BJ (cell line): ENCODE measurements at regions not wholly inside any gene's neighbourhood (a gene's known extent, or its start where the extent isn't known, plus 50 kb on each side); places are given as distances from the start of the nearest gene placed in this dataset.

Experiments
- CTCF ChIA-PET: fragments of 350-600 bp; formaldehyde crosslinking; extraction: SDS; loops from one replicate; lab custom pipeline; 2021; ENCODE audit warnings: antibody characterized with exemption, inconsistent platforms; lab: Yijun Ruan, JAX
- POLR2A ChIA-PET: fragments of 300-600 bp; sonication (Branson Sonifier 250); formaldehyde crosslinking; extraction: SDS; loops from one replicate; lab custom pipeline; 2021; ENCODE audit warnings: antibody characterized with exemption; lab: Charles Lee
- DNase-seq: peaks from one replicate; pipeline ENCODE4 v3.0.0-alpha.2; 2011; ENCODE audit warnings: low read depth
- H3K27me3 ChIP-seq: 2 replicates; pipeline ENCODE4 v1.6.0; 2011; ENCODE audit warnings: low read length; ENCODE audit not compliant: control insufficient read depth, insufficient read depth
- H3K36me3 ChIP-seq: 2 replicates; pipeline ENCODE4 v1.5.1; 2011; ENCODE audit warnings: low read length; ENCODE audit not compliant: control insufficient read depth, insufficient read depth
- H3K4me3 ChIP-seq: 2 replicates; pipeline ENCODE4 v1.5.1; 2011; ENCODE audit warnings: low read depth, mild to moderate bottlenecking, control low read depth, low read length
- CTCF ChIP-seq: IDR thresholded peaks from 2 replicates; pipeline ENCODE4 v1.5.1; 2011; ENCODE audit warnings: low read depth, mild to moderate bottlenecking, control low read depth, inconsistent platforms, low read length, moderate library complexity; ENCODE audit not compliant: insufficient read depth

GRCh38 chr4:34009951-34010350 is 2234.4 kb downstream of the ARAP2 start:
- Histone ChIP-seq H3K27me3 (no peaks in the 10 kb centered on the region), H3K36me3 (no peaks in the 10 kb centered on the region), H3K4me3 (no peak overlapping the region)
- TF ChIP-seq CTCF: no peak
- POLR2A ChIA-PET: no interaction called here
- no peak for DNase-seq
- CTCF ChIA-PET: no interaction called here

GRCh38 chr4:34010751-34011519 is 2233.4 kb downstream of the ARAP2 start:
- ChIA-PET CTCF (no interaction called here), POLR2A (no interaction called here)
- no peak for TF ChIP-seq CTCF
- DNase-seq: no peak
- H3K27me3 ChIP-seq: no peaks in the 10 kb centered on the region
- H3K36me3 ChIP-seq: no peaks in the 10 kb centered on the region
- no peak overlapping the region for H3K4me3 ChIP-seq

- Histone ChIP-seq H3K4me3 (no peak overlapping the region), H3K36me3 (no peaks in the 10 kb centered on the region), H3K27me3 (no peaks in the 10 kb centered on the region)
- TF ChIP-seq CTCF: no peak
- ChIA-PET CTCF (interaction anchor here (0.6 kb wide), 1 partner anchor 40 kb away, joined by 3 read pairs; no protein-coding TSS in a partner anchor), POLR2A (no interaction called here)
- DNase-seq: no peak
Measured at GRCh38 chr4:34035225-34035624, 2209.1 kb downstream of the ARAP2 start.

GRCh38 chr4:34037280-34037679 is 2207.0 kb downstream of the ARAP2 start:
- Histone ChIP-seq H3K27me3 (no peaks in the 10 kb centered on the region), H3K36me3 (no peaks in the 10 kb centered on the region), H3K4me3 (no peak overlapping the region)
- no peak for DNase-seq
- TF ChIP-seq CTCF: no peak
- CTCF ChIA-PET: no interaction called here
- POLR2A ChIA-PET: no interaction called here

- no peak for TF ChIP-seq CTCF
- ChIA-PET POLR2A (no interaction called here), CTCF (no interaction called here)
- no peak overlapping the region for H3K4me3 ChIP-seq
- DNase-seq: no peak
- no peaks in the 10 kb centered on the region for H3K27me3 ChIP-seq
- no peaks in the 10 kb centered on the region for H3K36me3 ChIP-seq
Measured at GRCh38 chr4:34039766-34040165, 2204.5 kb downstream of the ARAP2 start.
